Adipocyte (in vitro differentiated cells): ENCODE measurements at regions not wholly inside any gene's neighbourhood (a gene's known extent, or its start where the extent isn't known, plus 50 kb on each side); places are given as distances from the start of the nearest gene placed in this dataset.

Experiments
- DNase-seq: peaks from one replicate; pipeline ENCODE4 v3.0.0-alpha.2; 2015; ENCODE audit warnings: low read depth
- H3K27me3 ChIP-seq: replicated peaks from 2 replicates; pipeline ENCODE4 v1.7.0; 2013; ENCODE audit warnings: mild to moderate bottlenecking, low read length, moderate library complexity; ENCODE audit not compliant: control insufficient read depth, insufficient read depth
- H3K36me3 ChIP-seq: 2 replicates; pipeline ENCODE4 v1.7.0; 2013; ENCODE audit warnings: low read length, mild to moderate bottlenecking, moderate library complexity; ENCODE audit not compliant: control insufficient read depth, insufficient read depth, severe bottlenecking
- H3K4me1 ChIP-seq: 2 replicates; pipeline ENCODE4 v1.7.0; 2013; ENCODE audit warnings: mild to moderate bottlenecking, low read length, moderate library complexity; ENCODE audit not compliant: control insufficient read depth, insufficient read depth
- H3K4me3 ChIP-seq: 2 replicates; pipeline ENCODE4 v1.7.0; 2013; ENCODE audit warnings: mild to moderate bottlenecking, low read length, moderate library complexity
- H3K9ac ChIP-seq: 2 replicates; pipeline ENCODE4 v1.7.0; 2013; ENCODE audit warnings: mild to moderate bottlenecking, low read length, moderate library complexity
- H3K9me3 ChIP-seq: 2 replicates; pipeline ENCODE4 v1.7.0; 2013; ENCODE audit warnings: mild to moderate bottlenecking, low read length, moderate library complexity; ENCODE audit not compliant: control insufficient read depth

GRCh38 chr14:22448035-22448904 lies 140.8 kb downstream of the DAD1 start:
- H3K36me3 ChIP-seq = no peaks in the 10 kb centered on the region
- peak overlapping the region; percentile 77 for H3K9ac ChIP-seq
- no peak for DNase-seq
- no peak overlapping the region for H3K4me3 ChIP-seq
- peaks cover 52% of the 10 kb centered on the region for H3K4me1 ChIP-seq
- no peaks in the 10 kb centered on the region for H3K9me3 ChIP-seq
- no peaks in the 10 kb centered on the region for H3K27me3 ChIP-seq

- H3K4me3 ChIP-seq = no peak overlapping the region
- no peak overlapping the region for H3K9ac ChIP-seq
- no peaks in the 10 kb centered on the region for H3K4me1 ChIP-seq
- no peak for DNase-seq
- H3K27me3 ChIP-seq = peaks cover 12% of the 10 kb centered on the region
- no peaks in the 10 kb centered on the region for H3K36me3 ChIP-seq
- no peaks in the 10 kb centered on the region for H3K9me3 ChIP-seq
These were observed 150.3 kb downstream of the DAD1 start for GRCh38 chr14:22438742-22439141.

- no peak overlapping the region for H3K4me3 ChIP-seq
- no peak for DNase-seq
- H3K4me1 ChIP-seq = peaks cover 17% of the 10 kb centered on the region
- no peaks in the 10 kb centered on the region for H3K9me3 ChIP-seq
- H3K36me3 ChIP-seq = no peaks in the 10 kb centered on the region
- no peak overlapping the region for H3K9ac ChIP-seq
- H3K27me3 ChIP-seq = peaks cover 13% of the 10 kb centered on the region
These were observed 154.0 kb downstream of the DAD1 start for GRCh38 chr14:22434901-22435550.

GRCh38 chr14:22434030-22434429 lies 155.0 kb downstream of the DAD1 start:
- peaks cover 20% of the 10 kb centered on the region for H3K4me1 ChIP-seq
- no peak for DNase-seq
- no peaks in the 10 kb centered on the region for H3K9me3 ChIP-seq
- peaks cover 13% of the 10 kb centered on the region for H3K27me3 ChIP-seq
- H3K4me3 ChIP-seq = no peak overlapping the region
- H3K9ac ChIP-seq = no peak overlapping the region
- no peaks in the 10 kb centered on the region for H3K36me3 ChIP-seq

- Histone ChIP-seq H3K4me1 (peaks cover 29% of the 10 kb centered on the region), H3K27me3 (peaks cover 13% of the 10 kb centered on the region), H3K4me3 (no peak overlapping the region), H3K9me3 (no peaks in the 10 kb centered on the region), H3K36me3 (no peaks in the 10 kb centered on the region), H3K9ac (no peak overlapping the region)
- DNase-seq = no peak
These were observed 156.0 kb downstream of the DAD1 start for GRCh38 chr14:22433069-22433468.

- Histone ChIP-seq H3K9ac (no peak overlapping the region), H3K36me3 (no peaks in the 10 kb centered on the region), H3K4me3 (no peak overlapping the region), H3K4me1 (peaks cover 35% of the 10 kb centered on the region), H3K27me3 (peaks cover 13% of the 10 kb centered on the region), H3K9me3 (no peaks in the 10 kb centered on the region)
- peak; percentile 84 for DNase-seq
These were observed 156.6 kb downstream of the DAD1 start for GRCh38 chr14:22432348-22432976.

- H3K4me1 ChIP-seq = peaks cover 44% of the 10 kb centered on the region
- H3K9ac ChIP-seq = no peak overlapping the region
- no peaks in the 10 kb centered on the region for H3K9me3 ChIP-seq
- H3K36me3 ChIP-seq = no peaks in the 10 kb centered on the region
- no peak for DNase-seq
- H3K4me3 ChIP-seq = no peak overlapping the region
- peaks cover 22% of the 10 kb centered on the region for H3K27me3 ChIP-seq
These were observed 159.3 kb downstream of the DAD1 start for GRCh38 chr14:22429546-22430294.

GRCh38 chr14:22428700-22429291 lies 160.2 kb downstream of the DAD1 start:
- DNase-seq = no peak
- H3K36me3 ChIP-seq = no peaks in the 10 kb centered on the region
- peaks cover 23% of the 10 kb centered on the region for H3K27me3 ChIP-seq

GRCh38 chr14:22427771-22428231 lies 161.2 kb downstream of the DAD1 start:
- peak overlapping the region; percentile 56 for H3K4me3 ChIP-seq
- peak overlapping the region; percentile 20 for H3K9ac ChIP-seq
- peak; percentile 94 for DNase-seq
- H3K27me3 ChIP-seq = peaks cover 27% of the 10 kb centered on the region
- H3K36me3 ChIP-seq = no peaks in the 10 kb centered on the region
- no peaks in the 10 kb centered on the region for H3K9me3 ChIP-seq
- H3K4me1 ChIP-seq = peaks cover 38% of the 10 kb centered on the region

More at GRCh38 chr14:22428700-22429291, 160.2 kb downstream of the DAD1 start:
- peaks cover 44% of the 10 kb centered on the region for H3K4me1 ChIP-seq
- no peaks in the 10 kb centered on the region for H3K9me3 ChIP-seq
- no peak overlapping the region for H3K4me3 ChIP-seq
- no peak overlapping the region for H3K9ac ChIP-seq

- Histone ChIP-seq H3K36me3 (no peaks in the 10 kb centered on the region), H3K4me3 (no peak overlapping the region), H3K9ac (no peak overlapping the region), H3K4me1 (peaks cover 33% of the 10 kb centered on the region), H3K27me3 (peaks cover 27% of the 10 kb centered on the region), H3K9me3 (no peaks in the 10 kb centered on the region)
- DNase-seq = no peak
These were observed 162.3 kb downstream of the DAD1 start for GRCh38 chr14:22426711-22427110.
